ENCODE measurements at regions not wholly inside any gene's neighbourhood (a gene's known extent, or its start where the extent isn't known, plus 50 kb on each side); places are given as distances from the start of the nearest gene placed in this dataset.
"Not testable (repeated sequence)": the region's sequence is repeated elsewhere in the genome, so short reads cannot be mapped to it uniquely, and the experiment has no call there.

- DNase-seq, result no peak
Observed at GRCh38 chr22:22193923-22194322, 50.7 kb upstream of the VPREB1 start.

GRCh38 chr22:22193462-22193861 is 51.1 kb upstream of the VPREB1 start:
- DNase-seq, result not testable (repeated sequence)

- DNase-seq, result not testable (repeated sequence)
Observed at GRCh38 chr22:22193006-22193405, 51.6 kb upstream of the VPREB1 start.

GRCh38 chr22:22189796-22190195 is 54.8 kb upstream of the VPREB1 start:
- not testable (repeated sequence) for DNase-seq

GRCh38 chr22:22187863-22188262 is 56.7 kb upstream of the VPREB1 start:
- not testable (repeated sequence) for DNase-seq

- no peak for DNase-seq
Observed at GRCh38 chr22:22187299-22187698, 57.3 kb upstream of the VPREB1 start.

GRCh38 chr22:22185844-22186499 is 58.6 kb upstream of the VPREB1 start:
- DNase-seq, result no peak

- DNase-seq, result no peak
Observed at GRCh38 chr22:22185217-22185616, 59.4 kb upstream of the VPREB1 start.

- no peak for DNase-seq
Observed at GRCh38 chr22:22184277-22184807, 60.2 kb upstream of the VPREB1 start.

- no peak for DNase-seq
Observed at GRCh38 chr22:22182990-22183264, 61.7 kb upstream of the VPREB1 start.

- DNase-seq, result no peak
Observed at GRCh38 chr22:22182218-22182989, 62.2 kb upstream of the VPREB1 start.

- DNase-seq, result no peak
Observed at GRCh38 chr22:22181341-22181850, 63.2 kb upstream of the VPREB1 start.

GRCh38 chr22:22180738-22181285 is 63.8 kb upstream of the VPREB1 start:
- no peak for DNase-seq

- DNase-seq, result no peak
Observed at GRCh38 chr22:22179858-22180257, 64.7 kb upstream of the VPREB1 start.

GRCh38 chr22:22178992-22179391 is 65.6 kb upstream of the VPREB1 start:
- DNase-seq, result no peak

- no peak for DNase-seq
Observed at GRCh38 chr22:22178355-22178965, 66.1 kb upstream of the VPREB1 start.

GRCh38 chr22:22176929-22177616 is 67.5 kb upstream of the VPREB1 start:
- no peak for DNase-seq

- DNase-seq, result not testable (repeated sequence)
Observed at GRCh38 chr22:22172896-22173628, 71.5 kb upstream of the VPREB1 start.

GRCh38 chr22:22171357-22172218 is 73.0 kb upstream of the VPREB1 start:
- no peak for DNase-seq

GRCh38 chr22:22169923-22170322 is 74.7 kb upstream of the VPREB1 start:
- DNase-seq, result no peak
